PFSK-1 (cell line): ENCODE measurements at regions not wholly inside any gene's neighbourhood (a gene's known extent, or its start where the extent isn't known, plus 50 kb on each side); places are given as distances from the start of the nearest gene placed in this dataset.

Experiments used
- POLR2AphosphoS5 ChIP-seq: IDR thresholded peaks from 2 replicates; pipeline ENCODE4 v1.6.1; 2012; ENCODE audit warnings: low read depth, mild to moderate bottlenecking, control low read depth, low read length, moderate library complexity
- TF ChIP-seq, protein P1 (sequence below), 2 experiments: IDR thresholded peaks; 2 replicates each; pipeline versions ENCODE4 v1.6.1 to v1.8.0; 2011 to 2012; ENCODE audit warnings: low read depth in 2 of 2, low read length in 2 of 2, control low read depth in 1 of 2, inconsistent platforms in 1 of 2, mild to moderate bottlenecking in 1 of 2, moderate library complexity in 1 of 2; ENCODE audit not compliant: insufficient read depth in 1 of 2

DNA sequence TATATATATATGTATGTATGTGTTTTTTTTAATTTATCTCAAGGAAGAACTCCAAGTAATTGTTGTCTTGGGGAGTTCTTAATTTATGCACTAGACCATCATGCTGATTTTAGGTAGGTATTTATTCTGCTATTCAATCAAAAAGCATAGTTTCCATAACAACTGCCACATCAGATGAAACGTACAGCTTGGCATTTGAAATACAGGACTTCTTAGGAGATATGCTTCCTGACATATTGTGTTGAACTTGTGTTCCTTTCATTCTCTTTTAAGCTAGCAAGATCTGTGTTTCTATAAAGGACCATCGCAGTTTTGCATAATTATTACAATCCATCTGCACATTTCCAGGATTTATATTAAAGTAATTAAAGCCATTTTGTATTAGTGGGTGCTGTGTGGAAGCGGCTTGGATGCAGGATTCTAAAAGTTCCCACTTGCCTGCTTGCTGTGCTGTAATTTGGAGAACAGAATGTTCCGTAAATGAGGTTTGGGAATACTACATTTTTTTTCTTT is 343.5 kb upstream of the FANCL start:
- TF ChIP-seq, protein P1, sequence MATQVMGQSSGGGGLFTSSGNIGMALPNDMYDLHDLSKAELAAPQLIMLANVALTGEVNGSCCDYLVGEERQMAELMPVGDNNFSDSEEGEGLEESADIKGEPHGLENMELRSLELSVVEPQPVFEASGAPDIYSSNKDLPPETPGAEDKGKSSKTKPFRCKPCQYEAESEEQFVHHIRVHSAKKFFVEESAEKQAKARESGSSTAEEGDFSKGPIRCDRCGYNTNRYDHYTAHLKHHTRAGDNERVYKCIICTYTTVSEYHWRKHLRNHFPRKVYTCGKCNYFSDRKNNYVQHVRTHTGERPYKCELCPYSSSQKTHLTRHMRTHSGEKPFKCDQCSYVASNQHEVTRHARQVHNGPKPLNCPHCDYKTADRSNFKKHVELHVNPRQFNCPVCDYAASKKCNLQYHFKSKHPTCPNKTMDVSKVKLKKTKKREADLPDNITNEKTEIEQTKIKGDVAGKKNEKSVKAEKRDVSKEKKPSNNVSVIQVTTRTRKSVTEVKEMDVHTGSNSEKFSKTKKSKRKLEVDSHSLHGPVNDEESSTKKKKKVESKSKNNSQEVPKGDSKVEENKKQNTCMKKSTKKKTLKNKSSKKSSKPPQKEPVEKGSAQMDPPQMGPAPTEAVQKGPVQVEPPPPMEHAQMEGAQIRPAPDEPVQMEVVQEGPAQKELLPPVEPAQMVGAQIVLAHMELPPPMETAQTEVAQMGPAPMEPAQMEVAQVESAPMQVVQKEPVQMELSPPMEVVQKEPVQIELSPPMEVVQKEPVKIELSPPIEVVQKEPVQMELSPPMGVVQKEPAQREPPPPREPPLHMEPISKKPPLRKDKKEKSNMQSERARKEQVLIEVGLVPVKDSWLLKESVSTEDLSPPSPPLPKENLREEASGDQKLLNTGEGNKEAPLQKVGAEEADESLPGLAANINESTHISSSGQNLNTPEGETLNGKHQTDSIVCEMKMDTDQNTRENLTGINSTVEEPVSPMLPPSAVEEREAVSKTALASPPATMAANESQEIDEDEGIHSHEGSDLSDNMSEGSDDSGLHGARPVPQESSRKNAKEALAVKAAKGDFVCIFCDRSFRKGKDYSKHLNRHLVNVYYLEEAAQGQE (IDR thresholded peaks at IDR 0.05; ENCODE audit: insufficient read depth in 1 of 2, low read depth in 2 of 2, low read length in 2 of 2) = no peak
- no peak for TF ChIP-seq POLR2AphosphoS5
